ENCODE measurements at regions not wholly inside any gene's neighbourhood (a gene's known extent, or its start where the extent isn't known, plus 50 kb on each side); places are given as distances from the start of the nearest gene placed in this dataset.
"Not testable (repeated sequence)": the region's sequence is repeated elsewhere in the genome, so short reads cannot be mapped to it uniquely, and the experiment has no call there.

GRCh38 chr1:157382351-157382750 lies 170.0 kb downstream of the FCRL5 start:
- no peaks in the 10 kb centered on the region for H3K9me3 ChIP-seq (ENCODE audit: control insufficient read depth, insufficient read depth, low read length)
- no peak for DNase-seq (ENCODE audit: low read depth, low spot score)
- no peaks in the 10 kb centered on the region for H3K27me3 ChIP-seq (ENCODE audit: control insufficient read depth, insufficient read depth, low read length)
- ChIA-PET POLR2A (no interaction called here), CTCF (no interaction called here)
- H3K27ac ChIP-seq (ENCODE audit: low read depth, low read length): no peak overlapping the region
- no peak for TF ChIP-seq CTCF (IDR thresholded peaks at IDR 0.05; ENCODE audit: low read depth, low read length)
- H3K4me3 ChIP-seq (ENCODE audit: low read depth, low read length): no peak overlapping the region

DNA sequence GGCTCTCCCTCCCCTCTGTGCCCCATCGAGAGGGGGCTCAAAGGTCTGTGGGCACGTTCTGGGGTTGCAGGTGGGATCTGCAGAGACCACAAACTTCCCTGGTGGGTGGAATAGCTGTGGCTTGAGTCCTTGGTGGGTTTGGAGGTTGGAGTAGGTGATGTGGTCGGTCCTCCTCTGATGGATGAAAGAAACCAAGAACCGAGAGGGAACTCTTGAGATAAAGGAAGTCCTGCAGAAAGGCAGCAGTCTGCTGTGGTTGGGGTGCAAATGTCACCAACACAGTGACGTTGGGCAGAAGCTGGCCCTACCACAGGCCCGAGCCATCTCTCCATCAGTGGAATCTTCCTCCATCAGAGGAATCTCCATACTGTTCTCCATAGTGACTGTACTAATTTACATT lies 171.8 kb downstream of the FCRL5 start:
- no peak for DNase-seq (ENCODE audit: low read depth, low spot score)
- no peaks in the 10 kb centered on the region for H3K27me3 ChIP-seq (ENCODE audit: control insufficient read depth, insufficient read depth, low read length)
- H3K9me3 ChIP-seq (ENCODE audit: control insufficient read depth, insufficient read depth, low read length): no peaks in the 10 kb centered on the region
- no peak overlapping the region for H3K27ac ChIP-seq (ENCODE audit: low read depth, low read length)
- no peak for TF ChIP-seq CTCF (IDR thresholded peaks at IDR 0.05; ENCODE audit: low read depth, low read length)
- no peak overlapping the region for H3K4me3 ChIP-seq (ENCODE audit: low read depth, low read length)
- ChIA-PET POLR2A (no interaction called here), CTCF (no interaction called here)

GRCh38 chr1:157377280-157377713 lies 175.0 kb downstream of the FCRL5 start:
- H3K9me3 ChIP-seq (ENCODE audit: control insufficient read depth, insufficient read depth, low read length); H3K27ac ChIP-seq (ENCODE audit: low read depth, low read length); H3K4me3 ChIP-seq (ENCODE audit: low read depth, low read length); H3K27me3 ChIP-seq (ENCODE audit: control insufficient read depth, insufficient read depth, low read length); DNase-seq (ENCODE audit: low read depth, low spot score); POLR2A ChIA-PET: not testable (repeated sequence)
- peak; percentile 67 for TF ChIP-seq CTCF (IDR thresholded peaks at IDR 0.05; ENCODE audit: low read depth, low read length)
- CTCF ChIA-PET: interaction anchor here (0.8 to 2.1 kb wide), 8 partner anchors 19 to 591 kb away, joined by 3 to 9 read pairs (median 4); no protein-coding TSS in a partner anchor

GRCh38 chr1:157376681-157377080 lies 175.6 kb downstream of the FCRL5 start:
- POLR2A ChIA-PET: no interaction called here
- Histone ChIP-seq H3K27me3 (ENCODE audit: control insufficient read depth, insufficient read depth, low read length) (no peaks in the 10 kb centered on the region), H3K27ac (ENCODE audit: low read depth, low read length) (no peak overlapping the region), H3K9me3 (ENCODE audit: control insufficient read depth, insufficient read depth, low read length) (no peaks in the 10 kb centered on the region), H3K4me3 (ENCODE audit: low read depth, low read length) (no peak overlapping the region)
- no peak for DNase-seq (ENCODE audit: low read depth, low spot score)
- CTCF ChIA-PET: interaction anchor here (0.8 to 2.1 kb wide), 7 partner anchors 20 to 314 kb away, joined by 3 to 9 read pairs (median 4); no protein-coding TSS in a partner anchor
- no peak for TF ChIP-seq CTCF (IDR thresholded peaks at IDR 0.05; ENCODE audit: low read depth, low read length)

- H3K27me3 ChIP-seq (ENCODE audit: control insufficient read depth, insufficient read depth, low read length); H3K9me3 ChIP-seq (ENCODE audit: control insufficient read depth, insufficient read depth, low read length); H3K27ac ChIP-seq (ENCODE audit: low read depth, low read length); H3K4me3 ChIP-seq (ENCODE audit: low read depth, low read length); DNase-seq (ENCODE audit: low read depth, low spot score); POLR2A ChIA-PET: not testable (repeated sequence)
- CTCF ChIA-PET: interaction anchor here (1.5 kb wide), 1 partner anchor 9 kb away, joined by 4 read pairs; no protein-coding TSS in a partner anchor
These were observed 180.0 kb downstream of the FCRL5 start for GRCh38 chr1:157372311-157372710.

DNA sequence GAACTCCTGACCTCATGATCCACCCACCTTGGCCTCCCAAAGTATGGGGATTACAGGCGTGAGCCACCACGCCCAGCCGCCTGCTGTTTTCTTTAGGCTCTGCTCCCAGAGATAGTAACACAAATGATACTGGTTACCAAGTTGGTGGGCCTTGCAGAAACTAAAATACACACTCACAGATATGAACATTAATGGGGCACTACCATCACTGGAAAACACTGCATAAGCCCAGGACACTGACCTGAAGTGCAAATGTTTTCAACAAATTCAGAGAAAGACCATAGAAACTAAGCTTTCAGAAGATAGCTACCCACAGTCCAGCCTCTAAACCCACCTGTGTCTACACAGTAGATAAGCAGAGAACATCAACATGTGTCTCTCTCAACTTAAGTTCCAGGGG lies 180.5 kb downstream of the FCRL5 start:
- CTCF ChIA-PET: interaction anchor here (1.5 to 2.9 kb wide), 2 partner anchors 8 to 123 kb away, joined by 4 to 12 read pairs; no protein-coding TSS in a partner anchor
- POLR2A ChIA-PET: no interaction called here

More for the DNA sequence above, 180.5 kb downstream of the FCRL5 start:
- TF ChIP-seq CTCF (IDR thresholded peaks at IDR 0.05; ENCODE audit: low read depth, low read length): no peak
- no peaks in the 10 kb centered on the region for H3K9me3 ChIP-seq (ENCODE audit: control insufficient read depth, insufficient read depth, low read length)
- no peak overlapping the region for H3K4me3 ChIP-seq (ENCODE audit: low read depth, low read length)
- H3K27me3 ChIP-seq (ENCODE audit: control insufficient read depth, insufficient read depth, low read length): no peaks in the 10 kb centered on the region
- no peak overlapping the region for H3K27ac ChIP-seq (ENCODE audit: low read depth, low read length)
- DNase-seq (ENCODE audit: low read depth, low spot score): no peak
